HG03558 (cell line): ENCODE measurements at regions not wholly inside any gene's neighbourhood (a gene's known extent, or its start where the extent isn't known, plus 50 kb on each side); places are given as distances from the start of the nearest gene placed in this dataset.

Source experiments
- ATAC-seq: cut with Tn5 transposase; IDR thresholded peaks from one replicate; pipeline ENCODE4 v1.9.1; 2021; ENCODE audit warnings: moderate number of reproducible peaks; ENCODE audit not compliant: unreplicated experiment; ENCODE audit errors: extremely low read depth

GRCh38 chr2:195425328-195425727, 231.7 kb upstream of the SLC39A10 start:
- ATAC-seq = no peak

- no peak for ATAC-seq
Observed at GRCh38 chr2:195419033-195419432, 238.0 kb upstream of the SLC39A10 start.

GRCh38 chr2:195414537-195415100, 242.4 kb upstream of the SLC39A10 start:
- no peak for ATAC-seq

- ATAC-seq = no peak
Observed at GRCh38 chr2:195413944-195414343, 243.1 kb upstream of the SLC39A10 start.

GRCh38 chr2:195413422-195413821, 243.6 kb upstream of the SLC39A10 start:
- ATAC-seq = no peak

GRCh38 chr2:195411219-195411687, 245.8 kb upstream of the SLC39A10 start:
- ATAC-seq = no peak

- peak; percentile 61 for ATAC-seq
Observed at GRCh38 chr2:195410074-195410671, 246.9 kb upstream of the SLC39A10 start.

GRCh38 chr2:195408811-195409210, 248.2 kb upstream of the SLC39A10 start:
- no peak for ATAC-seq

GRCh38 chr2:195408196-195408595, 248.8 kb upstream of the SLC39A10 start:
- no peak for ATAC-seq

- ATAC-seq = no peak
Observed at GRCh38 chr2:195407783-195408182, 249.2 kb upstream of the SLC39A10 start.

- ATAC-seq = no peak
Observed at GRCh38 chr2:195406886-195407603, 250.0 kb upstream of the SLC39A10 start.

- ATAC-seq = no peak
Observed at GRCh38 chr2:195404651-195405050, 252.4 kb upstream of the SLC39A10 start.

- no peak for ATAC-seq
Observed at GRCh38 chr2:195396479-195396878, 260.5 kb upstream of the SLC39A10 start.

GRCh38 chr2:195395362-195395761, 261.7 kb upstream of the SLC39A10 start:
- no peak for ATAC-seq

- ATAC-seq = no peak
Observed at GRCh38 chr2:195392446-195393336, 264.3 kb upstream of the SLC39A10 start.

- ATAC-seq = no peak
Observed at GRCh38 chr2:195390686-195391321, 266.2 kb upstream of the SLC39A10 start.

- no peak for ATAC-seq
Observed at GRCh38 chr2:195388028-195388427, 269.0 kb upstream of the SLC39A10 start.

GRCh38 chr2:195382186-195382585, 274.8 kb upstream of the SLC39A10 start:
- ATAC-seq = no peak

- no peak for ATAC-seq
Observed at GRCh38 chr2:195370167-195370943, 286.7 kb upstream of the SLC39A10 start.
